ACC112 (cell line): ENCODE measurements at regions not wholly inside any gene's neighbourhood (a gene's known extent, or its start where the extent isn't known, plus 50 kb on each side); places are given as distances from the start of the nearest gene placed in this dataset.

ENCODE experiments used
- H2AFZ ChIP-seq: fragments of 200-600 bp; sonication (generic); one replicate; pipeline ENCODE4 v1.6.0; 2017; ENCODE audit warnings: antibody characterized with exemption, low read length; ENCODE audit not compliant: unreplicated experiment
- H3K27ac ChIP-seq: fragments of 200-600 bp; sonication (generic); 2 replicates; pipeline ENCODE4 v1.5.1; 2014; ENCODE audit warnings: low read depth, mild to moderate bottlenecking, antibody characterized with exemption, low read length, moderate library complexity
- H3K27me3 ChIP-seq: fragments of 200-600 bp; sonication (generic); 2 replicates; pipeline ENCODE4 v1.6.1; 2014; ENCODE audit warnings: mild to moderate bottlenecking, antibody characterized with exemption, low read length, moderate library complexity, mixed read lengths; ENCODE audit not compliant: insufficient read depth
- H3K36me3 ChIP-seq: fragments of 200-600 bp; sonication (generic); 2 replicates; pipeline ENCODE4 v1.6.1; 2016; ENCODE audit warnings: mild to moderate bottlenecking, antibody characterized with exemption, low read length, moderate library complexity, mixed read lengths; ENCODE audit not compliant: insufficient read depth
- H3K4me1 ChIP-seq: fragments of 200-600 bp; sonication (generic); one replicate; pipeline ENCODE4 v1.6.1; 2016; ENCODE audit warnings: low read length, mixed read lengths; ENCODE audit not compliant: insufficient read depth, unreplicated experiment, control insufficient read depth
- H3K4me3 ChIP-seq: fragments of 200-600 bp; sonication (generic); 2 replicates; pipeline ENCODE4 v1.5.1; 2014; ENCODE audit warnings: mild to moderate bottlenecking, low read depth, low read length
- H3K79me2 ChIP-seq: fragments of 200-600 bp; sonication (generic); one replicate; pipeline ENCODE4 v1.6.0; 2016; ENCODE audit warnings: low read length; ENCODE audit not compliant: control insufficient read depth, unreplicated experiment, insufficient read depth

- no peak overlapping the region for H2AFZ ChIP-seq
- peaks cover 4% of the 10 kb centered on the region for H3K4me1 ChIP-seq
- no peak overlapping the region for H3K27ac ChIP-seq
- peaks cover 5% of the 10 kb centered on the region for H3K27me3 ChIP-seq
- H3K79me2 ChIP-seq = no peaks in the 10 kb centered on the region
- H3K36me3 ChIP-seq = no peaks in the 10 kb centered on the region
- H3K4me3 ChIP-seq = no peak overlapping the region
Observed at GRCh38 chr18:76587147-76587878, 92.3 kb upstream of the ZNF516 start.

GRCh38 chr18:76584414-76585310 lies 89.6 kb upstream of the ZNF516 start:
- H3K4me3 ChIP-seq = no peak overlapping the region
- H2AFZ ChIP-seq = no peak overlapping the region
- H3K4me1 ChIP-seq = peaks cover 4% of the 10 kb centered on the region
- H3K27me3 ChIP-seq = peaks cover under 1% of the 10 kb centered on the region; the same call in 1 of the 2 replicates
- H3K79me2 ChIP-seq = no peaks in the 10 kb centered on the region
- H3K27ac ChIP-seq = no peak overlapping the region
- H3K36me3 ChIP-seq = no peaks in the 10 kb centered on the region

- Histone ChIP-seq H3K27me3 (peaks cover 4% of the 10 kb centered on the region), H3K4me1 (no peaks in the 10 kb centered on the region), H3K4me3 (no peak overlapping the region), H2AFZ (no peak overlapping the region), H3K27ac (no peak overlapping the region), H3K79me2 (no peaks in the 10 kb centered on the region), H3K36me3 (no peaks in the 10 kb centered on the region)
Observed at GRCh38 chr18:76581261-76581660, 86.2 kb upstream of the ZNF516 start.

GRCh38 chr18:76580288-76580962 lies 85.4 kb upstream of the ZNF516 start:
- Histone ChIP-seq H3K27me3 (peaks cover 4% of the 10 kb centered on the region), H3K4me3 (no peak overlapping the region), H3K27ac (no peak overlapping the region), H3K4me1 (no peaks in the 10 kb centered on the region), H3K36me3 (no peaks in the 10 kb centered on the region), H2AFZ (no peak overlapping the region), H3K79me2 (no peaks in the 10 kb centered on the region)

DNA sequence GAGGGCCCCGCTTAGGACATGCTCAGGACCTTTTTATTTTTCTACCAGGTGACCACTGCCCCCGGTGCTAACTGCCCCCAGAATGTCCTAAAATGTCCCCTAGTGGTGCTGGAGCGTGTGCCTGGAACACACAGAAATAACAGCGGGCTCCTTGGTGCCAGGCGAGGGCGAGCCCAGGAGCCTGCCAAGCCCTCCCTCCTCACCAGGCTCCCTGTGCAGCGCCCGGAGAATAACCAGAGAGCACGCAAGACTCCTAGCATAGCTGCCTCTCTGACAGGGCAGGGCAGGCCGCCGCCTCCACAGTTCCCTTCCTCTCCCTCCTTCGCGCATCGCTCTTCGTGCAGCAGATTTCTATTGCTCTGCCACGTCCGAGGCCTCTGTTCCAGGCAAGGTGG lies 84.3 kb upstream of the ZNF516 start:
- H2AFZ ChIP-seq = no peak overlapping the region
- H3K4me3 ChIP-seq = no peak overlapping the region
- no peaks in the 10 kb centered on the region for H3K79me2 ChIP-seq
- peaks cover 4% of the 10 kb centered on the region for H3K27me3 ChIP-seq
- no peaks in the 10 kb centered on the region for H3K36me3 ChIP-seq
- no peaks in the 10 kb centered on the region for H3K4me1 ChIP-seq
- no peak overlapping the region for H3K27ac ChIP-seq

GRCh38 chr18:76578571-76579300 lies 83.7 kb upstream of the ZNF516 start:
- Histone ChIP-seq H3K27me3 (peaks cover 4% of the 10 kb centered on the region), H3K4me3 (no peak overlapping the region), H2AFZ (no peak overlapping the region)

DNA sequence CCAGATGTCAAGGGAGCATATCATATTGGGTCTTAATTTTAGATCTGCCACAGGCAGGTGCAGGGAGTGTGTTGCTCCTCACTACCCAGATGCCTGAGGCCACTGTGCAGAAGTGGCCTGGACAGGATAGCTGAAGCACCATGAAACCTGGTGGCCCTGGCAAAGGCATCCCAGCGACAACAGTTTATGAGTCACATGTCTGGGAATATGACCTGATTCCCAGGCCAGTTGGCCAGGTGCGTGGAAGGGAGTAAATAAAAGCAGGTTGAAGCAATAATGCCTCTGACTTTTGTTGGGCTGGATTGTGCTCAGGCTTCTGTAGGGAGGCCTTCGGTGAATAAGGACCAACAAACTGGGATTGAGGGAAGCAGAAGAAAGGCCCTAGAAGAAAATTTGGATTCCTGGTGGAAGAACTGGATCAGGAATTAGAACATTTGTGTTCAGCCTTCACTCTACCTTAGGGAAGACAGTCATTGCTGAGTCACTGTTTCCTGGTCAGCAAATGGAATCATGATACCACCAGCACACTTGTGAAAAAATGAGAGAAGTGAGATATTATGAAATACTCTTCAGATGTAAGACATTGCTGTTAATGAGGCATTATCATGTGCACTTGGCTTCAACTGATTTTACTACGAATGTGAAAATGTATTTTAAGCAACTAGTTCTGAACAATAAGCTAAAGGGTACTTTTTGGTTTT lies 78.4 kb upstream of the ZNF516 start:
- Histone ChIP-seq H3K4me1 (peaks cover 18% of the 10 kb centered on the region), H3K4me3 (0 out of 2 replicates have a peak overlapping the region, but pooled peaks have one; percentile 11), H3K27ac (peak overlapping the region; percentile 65), H3K79me2 (no peaks in the 10 kb centered on the region), H2AFZ (no peak overlapping the region), H3K36me3 (no peaks in the 10 kb centered on the region), H3K27me3 (no peaks in the 10 kb centered on the region)

More at GRCh38 chr18:76578571-76579300, 83.7 kb upstream of the ZNF516 start:
- Histone ChIP-seq H3K36me3 (no peaks in the 10 kb centered on the region), H3K27ac (no peak overlapping the region), H3K4me1 (peaks cover 3% of the 10 kb centered on the region), H3K79me2 (no peaks in the 10 kb centered on the region)

DNA sequence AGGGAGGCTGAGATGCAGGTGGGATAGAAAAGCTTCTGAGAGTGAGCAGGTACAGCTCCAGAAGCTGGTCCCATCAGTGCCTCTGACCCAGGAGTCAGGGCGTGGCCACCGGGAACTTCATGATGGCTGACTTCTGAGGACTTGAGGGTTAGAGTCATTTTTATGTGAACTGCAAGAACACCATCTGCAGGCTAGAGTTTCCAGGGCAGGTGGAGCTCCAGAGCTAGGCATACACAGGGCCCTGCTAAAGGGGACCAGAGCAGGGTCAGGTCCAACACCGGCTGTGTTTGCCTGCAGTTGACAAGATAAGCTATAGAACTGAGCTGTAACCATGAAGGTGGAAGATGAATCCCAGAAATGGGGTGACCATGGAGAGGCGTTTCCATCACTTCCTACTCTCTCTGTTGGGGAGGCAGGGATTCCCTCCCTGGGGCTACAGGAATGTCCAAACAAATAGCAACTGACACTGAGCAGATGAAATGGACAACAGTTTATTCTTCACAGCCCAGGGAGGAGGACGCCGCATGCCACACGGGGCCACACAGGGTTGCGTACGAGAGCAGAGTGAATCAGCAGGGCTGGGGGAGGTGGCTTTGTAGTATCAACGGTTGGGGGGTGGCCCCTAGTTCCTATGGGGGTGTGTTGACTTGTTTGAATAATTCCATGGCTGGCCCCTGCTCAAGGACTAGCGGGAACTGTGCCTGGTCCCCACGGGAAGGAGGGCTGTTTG lies 77.6 kb upstream of the ZNF516 start:
- Histone ChIP-seq H3K27me3 (no peaks in the 10 kb centered on the region), H3K79me2 (no peaks in the 10 kb centered on the region), H3K36me3 (no peaks in the 10 kb centered on the region), H3K27ac (peak overlapping the region; percentile 65), H3K4me1 (peaks cover 18% of the 10 kb centered on the region), H2AFZ (no peak overlapping the region), H3K4me3 (no peak overlapping the region)

- Histone ChIP-seq H3K4me1 (peaks cover 18% of the 10 kb centered on the region), H3K27ac (no peak overlapping the region), H2AFZ (no peak overlapping the region), H3K4me3 (no peak overlapping the region), H3K27me3 (no peaks in the 10 kb centered on the region), H3K36me3 (no peaks in the 10 kb centered on the region), H3K79me2 (no peaks in the 10 kb centered on the region)
Observed at GRCh38 chr18:76571689-76572088, 76.6 kb upstream of the ZNF516 start.
